ENCODE measurements at regions not wholly inside any gene's neighbourhood (a gene's known extent, or its start where the extent isn't known, plus 50 kb on each side); places are given as distances from the start of the nearest gene placed in this dataset.

GRCh38 chr7:19403691-19404090, 258.5 kb upstream of the FERD3L start:
- Histone ChIP-seq H2BK20ac (ENCODE audit: low read depth, low read length, poor library complexity, severe bottlenecking) (no peak overlapping the region), H4K91ac (ENCODE audit: insufficient read length, low read depth, low read length) (no peak overlapping the region), H3K23ac (ENCODE audit: insufficient read length, low read depth, low read length) (no peak overlapping the region), H4K5ac (ENCODE audit: insufficient read length, low read depth, low read length) (no peak overlapping the region), H2AK5ac (ENCODE audit: insufficient read length, low read length) (no peak overlapping the region), H3K4ac (ENCODE audit: low read depth, low read length) (no peak overlapping the region), H3K9me3 (ENCODE audit: control insufficient read depth, low read depth, low read length) (no peaks in the 10 kb centered on the region), H4K8ac (replicated peaks; ENCODE audit: insufficient read length, low read depth, low read length) (no peak overlapping the region), H4K20me1 (ENCODE audit: control insufficient read depth, insufficient read depth, insufficient read length) (no peaks in the 10 kb centered on the region), H3K18ac (ENCODE audit: insufficient read length, low read depth, low read length) (no peak overlapping the region), H3K4me2 (ENCODE audit: insufficient read depth, insufficient read length, low read length) (no peak overlapping the region), H2BK120ac (ENCODE audit: low read depth, low read length, poor library complexity, severe bottlenecking) (no peak overlapping the region), H3K9ac (ENCODE audit: extremely low read depth, insufficient read length, low read length) (no peak overlapping the region), H3T11ph (ENCODE audit: low read length) (no peak overlapping the region), H2BK5ac (ENCODE audit: insufficient read length, low read length) (no peak overlapping the region), H3K79me1 (ENCODE audit: insufficient read depth, low read depth, low read length, poor library complexity, severe bottlenecking) (no peaks in the 10 kb centered on the region), H3K27ac (ENCODE audit: insufficient read length, low read depth, low read length) (no peak overlapping the region), H3K14ac (ENCODE audit: insufficient read depth, low read length) (no peak overlapping the region), H3K23me2 (ENCODE audit: insufficient read length, low read depth, low read length, poor library complexity, severe bottlenecking) (no peaks in the 10 kb centered on the region), H3K56ac (ENCODE audit: insufficient read length, low read depth, low read length) (no peak overlapping the region), H2BK12ac (ENCODE audit: insufficient read length, low read depth, low read length) (no peak overlapping the region), H3K27me3 (ENCODE audit: insufficient read depth, low read length) (no peaks in the 10 kb centered on the region), H3K4me1 (ENCODE audit: insufficient read depth, low read length) (peaks cover 5% of the 10 kb centered on the region; the same call in 1 of the 2 replicates), H2BK15ac (ENCODE audit: low read depth, low read length) (no peak overlapping the region), H3K79me2 (ENCODE audit: insufficient read depth, low read length) (no peaks in the 10 kb centered on the region), H2AFZ (ENCODE audit: low read length) (no peak overlapping the region)
- no peaks in the 10 kb centered on the region for H3K27me3 Mint-ChIP-seq (ENCODE audit: low read depth)
- WGBS (ENCODE audit: extremely low coverage, insufficient read length, low lambda C conversion rate): no CpG with 5 or more reads among the region's 2 CpGs
- TF ChIP-seq CTCF (conservative IDR thresholded peaks at IDR 0.05): no peak
- no peak overlapping the region for H3K4me3 Mint-ChIP-seq
- no peaks in the 10 kb centered on the region for H3K9me3 Mint-ChIP-seq
- no peak overlapping the region for H3K27ac Mint-ChIP-seq
- no peak for DNase-seq
- H3K36me3 Mint-ChIP-seq (ENCODE audit: insufficient read depth in 1 of 3, low read depth in 3 of 3): no peaks in the 10 kb centered on the region
- H3K4me1 Mint-ChIP-seq: peaks cover 19 to 22% of the 10 kb centered on the region in 2 experiments
